WTC11 (cell line): ENCODE measurements at regions not wholly inside any gene's neighbourhood (a gene's known extent, or its start where the extent isn't known, plus 50 kb on each side); places are given as distances from the start of the nearest gene placed in this dataset.

Experiments
- ATAC-seq: fragments of 200-7000 bp; cut with Tn5 transposase; 2 replicates; pipeline ENCODE4 v1.10.0; 2021; ENCODE audit warnings: mild to moderate bottlenecking, moderate library complexity
- CTCF ChIA-PET: fragments of 300-600 bp; sonication (Branson Sonifier 250); formaldehyde crosslinking; loops from one replicate; lab custom pipeline; 2021; ENCODE audit warnings: antibody characterized with exemption; lab: Charles Lee
- POLR2A ChIA-PET: fragments of 350-600 bp; sonication (Branson Sonifier 250); formaldehyde crosslinking; loops from one replicate; lab custom pipeline; 2021; ENCODE audit warnings: antibody characterized with exemption; lab: Charles Lee
- DNase-seq: peaks from one replicate; pipeline ENCODE4 v3.0.0; 2021; ENCODE audit warnings: low spot score
- H3K27ac Mint-ChIP-seq: 2 replicates; pipeline ENCODE4 v1.8.0; 2021; ENCODE audit warnings: mixed read lengths
- H3K27me3 Mint-ChIP-seq: 2 replicates; pipeline ENCODE4 v1.8.0; 2021; ENCODE audit warnings: low read depth, mild to moderate bottlenecking, moderate library complexity, mixed read lengths
- H3K36me3 Mint-ChIP-seq: 2 replicates; pipeline ENCODE4 v1.8.0; 2021; ENCODE audit warnings: mixed read lengths
- H3K4me1 Mint-ChIP-seq: 2 replicates; pipeline ENCODE4 v1.8.0; 2022; ENCODE audit warnings: mixed read lengths
- H3K4me3 Mint-ChIP-seq: 2 replicates; pipeline ENCODE4 v1.8.0; 2021; ENCODE audit warnings: mild to moderate bottlenecking, moderate library complexity, mixed read lengths
- H3K9me3 Mint-ChIP-seq: 2 replicates; pipeline ENCODE4 v1.8.0; 2021; ENCODE audit warnings: mixed read lengths
- ATF2 ChIP-seq: sonication (generic); formaldehyde crosslinking; IDR thresholded peaks from 2 replicates; pipeline ENCODE4 v1.8.1; 2022; ENCODE audit warnings: low read depth, missing genetic modification reagents, borderline replicate concordance
- CREB1 ChIP-seq: sonication (generic); formaldehyde crosslinking; IDR thresholded peaks from 2 replicates; pipeline ENCODE4 v1.8.0; 2023; ENCODE audit warnings: mild to moderate bottlenecking, missing genetic modification reagents
- CTCF ChIP-seq: fragments of 200-600 bp; IDR thresholded peaks from 2 replicates; pipeline ENCODE4 v1.8.0; 2022; ENCODE audit warnings: antibody characterized with exemption
- ELF4 ChIP-seq: sonication (generic); formaldehyde crosslinking; IDR thresholded peaks from 2 replicates; pipeline ENCODE4 v1.8.1; 2022; ENCODE audit warnings: low read depth, mild to moderate bottlenecking, moderate library complexity, missing genetic modification reagents
- FOXP1 ChIP-seq: sonication (generic); formaldehyde crosslinking; IDR thresholded peaks from 2 replicates; pipeline ENCODE4 v1.8.0; 2022; ENCODE audit warnings: missing genetic modification reagents, mild to moderate bottlenecking, moderate library complexity, borderline replicate concordance
- MXD4 ChIP-seq: fragments of 250-450 bp; sonication (Bioruptor Pico); IDR thresholded peaks from 2 replicates; pipeline ENCODE4 v1.8.0; 2021; ENCODE audit warnings: mild to moderate bottlenecking, moderate library complexity, borderline replicate concordance
- NFYB ChIP-seq: sonication (generic); formaldehyde crosslinking; conservative IDR thresholded peaks from 2 replicates; pipeline ENCODE4 v1.8.0; 2022; ENCODE audit warnings: low read depth, missing genetic modification reagents
- SMAD4 ChIP-seq: sonication (generic); formaldehyde crosslinking; IDR thresholded peaks from 2 replicates; pipeline ENCODE4 v1.8.0; 2022; ENCODE audit warnings: mild to moderate bottlenecking, missing genetic modification reagents
- TEAD1 ChIP-seq: sonication (generic); formaldehyde crosslinking; IDR thresholded peaks from 2 replicates; pipeline ENCODE4 v1.8.0; 2022; ENCODE audit warnings: mild to moderate bottlenecking, missing genetic modification reagents
- ZBTB43 ChIP-seq: sonication (generic); formaldehyde crosslinking; IDR thresholded peaks from 2 replicates; pipeline ENCODE4 v1.8.1; 2023; ENCODE audit warnings: mild to moderate bottlenecking, missing genetic modification reagents
- ZNF396 ChIP-seq: fragments of 250-450 bp; sonication (Bioruptor Pico); IDR thresholded peaks from 2 replicates; pipeline ENCODE4 v1.8.0; 2021; ENCODE audit warnings: mild to moderate bottlenecking, moderate library complexity, borderline replicate concordance
- ZNF512 ChIP-seq: sonication (generic); formaldehyde crosslinking; IDR thresholded peaks from 2 replicates; pipeline ENCODE4 v1.8.1; 2022; ENCODE audit warnings: missing genetic modification reagents, borderline replicate concordance
- ZNF532 ChIP-seq: fragments of 250-450 bp; sonication (Bioruptor Pico); IDR thresholded peaks from 2 replicates; pipeline ENCODE4 v1.9.0; 2021; ENCODE audit warnings: mild to moderate bottlenecking, borderline replicate concordance
- TF ChIP-seq, protein P1 (sequence below): fragments of 250-450 bp; sonication (Bioruptor Pico); IDR thresholded peaks from 2 replicates; pipeline ENCODE4 v2.1.2; 2022; ENCODE audit warnings: mild to moderate bottlenecking, moderate library complexity
- TF ChIP-seq, protein P2 (sequence below): sonication (generic); formaldehyde crosslinking; conservative IDR thresholded peaks from 2 replicates; pipeline ENCODE4 v1.8.1; 2023; ENCODE audit warnings: mild to moderate bottlenecking, low read depth, missing genetic modification reagents, moderate library complexity
- TF ChIP-seq, protein P3 (sequence below): fragments of 250-450 bp; sonication (Bioruptor Pico); IDR thresholded peaks from 2 replicates; pipeline ENCODE4 v1.9.0; 2021; ENCODE audit warnings: mild to moderate bottlenecking

- Mint-ChIP-seq H3K9me3 (peaks cover 4% of the 10 kb centered on the region; the same call in 1 of the 2 replicates), H3K27ac (no peak overlapping the region), H3K4me1 (no peaks in the 10 kb centered on the region), H3K36me3 (no peaks in the 10 kb centered on the region), H3K4me3 (no peak overlapping the region), H3K27me3 (peaks cover 3% of the 10 kb centered on the region)
- CTCF ChIA-PET, result interaction anchor here (0.7 to 1.4 kb wide), 4 partner anchors 12 to 51 kb away, joined by 3 to 7 read pairs (median 3); no protein-coding TSS in a partner anchor
- ATAC-seq (peak; percentile 41), DNase-seq (no peak)
- no peak for TF ChIP-seq ZNF512 (CRISPR knock-in tag)
- no peak for TF ChIP-seq ZNF396 (CRISPR knock-in tag)
- no peak for TF ChIP-seq ZBTB43 (CRISPR knock-in tag)
- TF ChIP-seq ATF2, result no peak
- TF ChIP-seq, protein P1, sequence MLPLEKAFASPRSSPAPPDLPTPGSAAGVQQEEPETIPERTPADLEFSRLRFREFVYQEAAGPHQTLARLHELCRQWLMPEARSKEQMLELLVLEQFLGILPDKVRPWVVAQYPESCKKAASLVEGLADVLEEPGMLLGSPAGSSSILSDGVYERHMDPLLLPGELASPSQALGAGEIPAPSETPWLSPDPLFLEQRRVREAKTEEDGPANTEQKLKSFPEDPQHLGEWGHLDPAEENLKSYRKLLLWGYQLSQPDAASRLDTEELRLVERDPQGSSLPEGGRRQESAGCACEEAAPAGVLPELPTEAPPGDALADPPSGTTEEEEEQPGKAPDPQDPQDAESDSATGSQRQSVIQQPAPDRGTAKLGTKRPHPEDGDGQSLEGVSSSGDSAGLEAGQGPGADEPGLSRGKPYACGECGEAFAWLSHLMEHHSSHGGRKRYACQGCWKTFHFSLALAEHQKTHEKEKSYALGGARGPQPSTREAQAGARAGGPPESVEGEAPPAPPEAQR (CRISPR knock-in tag), result no peak
- TF ChIP-seq FOXP1, result no peak
- TF ChIP-seq ZNF532 (CRISPR knock-in tag), result no peak
- TF ChIP-seq TEAD1 (CRISPR knock-in tag), result no peak
- POLR2A ChIA-PET, result no interaction called here
Observed at GRCh38 chr1:34696230-34696629, 58.6 kb upstream of the GJB5 start.

GRCh38 chr1:34696981-34697380 is 57.9 kb upstream of the GJB5 start:
- DNase-seq (no peak), ATAC-seq (no peak)
- no peaks in the 10 kb centered on the region for H3K36me3 Mint-ChIP-seq
- TF ChIP-seq, protein P2, sequence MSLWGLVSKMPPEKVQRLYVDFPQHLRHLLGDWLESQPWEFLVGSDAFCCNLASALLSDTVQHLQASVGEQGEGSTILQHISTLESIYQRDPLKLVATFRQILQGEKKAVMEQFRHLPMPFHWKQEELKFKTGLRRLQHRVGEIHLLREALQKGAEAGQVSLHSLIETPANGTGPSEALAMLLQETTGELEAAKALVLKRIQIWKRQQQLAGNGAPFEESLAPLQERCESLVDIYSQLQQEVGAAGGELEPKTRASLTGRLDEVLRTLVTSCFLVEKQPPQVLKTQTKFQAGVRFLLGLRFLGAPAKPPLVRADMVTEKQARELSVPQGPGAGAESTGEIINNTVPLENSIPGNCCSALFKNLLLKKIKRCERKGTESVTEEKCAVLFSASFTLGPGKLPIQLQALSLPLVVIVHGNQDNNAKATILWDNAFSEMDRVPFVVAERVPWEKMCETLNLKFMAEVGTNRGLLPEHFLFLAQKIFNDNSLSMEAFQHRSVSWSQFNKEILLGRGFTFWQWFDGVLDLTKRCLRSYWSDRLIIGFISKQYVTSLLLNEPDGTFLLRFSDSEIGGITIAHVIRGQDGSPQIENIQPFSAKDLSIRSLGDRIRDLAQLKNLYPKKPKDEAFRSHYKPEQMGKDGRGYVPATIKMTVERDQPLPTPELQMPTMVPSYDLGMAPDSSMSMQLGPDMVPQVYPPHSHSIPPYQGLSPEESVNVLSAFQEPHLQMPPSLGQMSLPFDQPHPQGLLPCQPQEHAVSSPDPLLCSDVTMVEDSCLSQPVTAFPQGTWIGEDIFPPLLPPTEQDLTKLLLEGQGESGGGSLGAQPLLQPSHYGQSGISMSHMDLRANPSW, result no peak
- TF ChIP-seq CTCF (no peak), CREB1 (no peak), ZBTB43 (CRISPR knock-in tag) (no peak), NFYB (CRISPR knock-in tag) (no peak), SMAD4 (no peak), ELF4 (CRISPR knock-in tag) (no peak), MXD4 (no peak)
- TF ChIP-seq, protein P3, sequence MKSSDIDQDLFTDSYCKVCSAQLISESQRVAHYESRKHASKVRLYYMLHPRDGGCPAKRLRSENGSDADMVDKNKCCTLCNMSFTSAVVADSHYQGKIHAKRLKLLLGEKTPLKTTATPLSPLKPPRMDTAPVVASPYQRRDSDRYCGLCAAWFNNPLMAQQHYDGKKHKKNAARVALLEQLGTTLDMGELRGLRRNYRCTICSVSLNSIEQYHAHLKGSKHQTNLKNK (CRISPR knock-in tag), result no peak
- peaks cover 4% of the 10 kb centered on the region; the same call in 1 of the 2 replicates for H3K9me3 Mint-ChIP-seq
- CTCF ChIA-PET, result interaction anchor here (0.8 to 1.4 kb wide), 3 partner anchors 13 to 52 kb away, joined by 3 to 4 read pairs (median 3); no protein-coding TSS in a partner anchor
- no peak overlapping the region for H3K27ac Mint-ChIP-seq
- POLR2A ChIA-PET, result no interaction called here
- H3K27me3 Mint-ChIP-seq, result peaks cover 3% of the 10 kb centered on the region
- H3K4me1 Mint-ChIP-seq, result no peaks in the 10 kb centered on the region
- no peak overlapping the region for H3K4me3 Mint-ChIP-seq
